ENCODE measurements at regions not wholly inside any gene's neighbourhood (a gene's known extent, or its start where the extent isn't known, plus 50 kb on each side); places are given as distances from the start of the nearest gene placed in this dataset.

DNA sequence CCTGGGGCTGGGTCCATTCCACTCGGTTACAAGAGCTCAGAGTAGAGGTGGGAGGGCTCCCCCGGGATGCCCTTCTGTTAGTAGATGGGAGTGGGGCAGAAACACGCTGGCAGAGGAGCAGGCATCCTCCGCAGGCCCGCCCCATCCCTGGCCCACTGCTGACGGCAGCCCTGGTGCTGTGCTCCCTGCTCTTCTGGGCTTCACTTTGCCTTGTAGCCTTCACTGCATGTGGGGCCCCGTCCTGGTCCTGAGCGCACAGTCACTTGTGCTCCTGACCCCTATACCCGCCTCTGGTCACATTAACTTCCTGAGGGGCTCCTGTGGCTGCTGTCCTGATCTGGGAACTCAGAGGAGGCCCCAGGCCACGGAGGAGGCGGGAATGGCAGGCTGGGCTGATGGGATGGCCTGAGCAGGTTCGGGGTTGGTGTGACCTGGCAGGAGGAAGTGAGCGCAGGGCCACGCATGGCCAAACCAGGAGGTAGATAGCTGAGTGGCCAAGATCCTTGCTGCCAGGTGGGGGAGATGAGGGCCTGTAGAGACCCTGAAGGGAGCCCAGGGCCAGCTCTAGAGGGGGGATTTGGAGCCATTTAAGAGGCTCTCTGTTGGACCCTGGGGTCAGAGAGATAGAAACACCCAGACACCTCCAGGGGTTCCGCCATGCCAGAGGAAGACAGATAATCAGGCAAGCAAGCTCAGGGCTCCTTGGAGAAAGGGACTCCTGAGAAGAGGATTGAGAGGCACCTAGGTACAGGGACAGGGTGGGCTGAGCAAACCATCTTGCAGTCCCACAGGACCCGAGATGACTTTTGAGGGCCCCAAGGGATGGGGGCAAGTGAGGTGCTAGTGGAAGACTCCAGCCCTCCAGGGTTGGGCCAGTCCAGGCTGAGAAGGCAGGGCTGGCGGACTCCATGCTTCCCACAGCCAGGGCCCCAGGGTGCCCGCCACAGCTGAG, 92.2 kb upstream of the PRR23E start:
- POLR2A ChIA-PET: no interaction called here
- intact Hi-C loops (cut with micrococcal nuclease) (no loop called here), dilution Hi-C loops (cut with MboI; ENCODE audit: extremely low pct_ligation_motif_present, low sequenced_read_pairs) (no loop called here)
- no peaks in the 10 kb centered on the region for H3K27me3 ChIP-seq (ENCODE audit: control insufficient read depth in 2 of 2, insufficient read depth in 2 of 2, low read length in 2 of 2)
- H3K9me3 ChIP-seq (replicated peaks; ENCODE audit: control insufficient read depth, insufficient read depth, low read length): no peaks in the 10 kb centered on the region
- H3K27ac ChIP-seq (ENCODE audit: insufficient read depth, low read depth, low read length): no peak overlapping the region
- no peak overlapping the region for H3K9ac ChIP-seq (replicated peaks; ENCODE audit: extremely low read depth, insufficient read depth, low read length)
- CTCF ChIA-PET: no interaction called here
- H3K9me1 ChIP-seq (replicated peaks; ENCODE audit: control insufficient read depth, extremely low read depth, insufficient read depth, low read length): no peaks in the 10 kb centered on the region
- no peak overlapping the region for H3K4me2 ChIP-seq (ENCODE audit: insufficient read depth, low read length)
- H3K79me2 ChIP-seq (ENCODE audit: control insufficient read depth, insufficient read depth, low read length): no peaks in the 10 kb centered on the region
- no peaks in the 10 kb centered on the region for H4K20me1 ChIP-seq (replicated peaks; ENCODE audit: control insufficient read depth, extremely low read depth, insufficient read depth, low read length)
- no peak overlapping the region for H2AFZ ChIP-seq (ENCODE audit: low read depth, low read length)
- no peak overlapping the region for H3K4me3 ChIP-seq (replicated peaks in 1 of 3; ENCODE audit: insufficient read depth in 1 of 3, low read depth in 1 of 3, low read length in 3 of 3)
- TF ChIP-seq, protein P1, sequence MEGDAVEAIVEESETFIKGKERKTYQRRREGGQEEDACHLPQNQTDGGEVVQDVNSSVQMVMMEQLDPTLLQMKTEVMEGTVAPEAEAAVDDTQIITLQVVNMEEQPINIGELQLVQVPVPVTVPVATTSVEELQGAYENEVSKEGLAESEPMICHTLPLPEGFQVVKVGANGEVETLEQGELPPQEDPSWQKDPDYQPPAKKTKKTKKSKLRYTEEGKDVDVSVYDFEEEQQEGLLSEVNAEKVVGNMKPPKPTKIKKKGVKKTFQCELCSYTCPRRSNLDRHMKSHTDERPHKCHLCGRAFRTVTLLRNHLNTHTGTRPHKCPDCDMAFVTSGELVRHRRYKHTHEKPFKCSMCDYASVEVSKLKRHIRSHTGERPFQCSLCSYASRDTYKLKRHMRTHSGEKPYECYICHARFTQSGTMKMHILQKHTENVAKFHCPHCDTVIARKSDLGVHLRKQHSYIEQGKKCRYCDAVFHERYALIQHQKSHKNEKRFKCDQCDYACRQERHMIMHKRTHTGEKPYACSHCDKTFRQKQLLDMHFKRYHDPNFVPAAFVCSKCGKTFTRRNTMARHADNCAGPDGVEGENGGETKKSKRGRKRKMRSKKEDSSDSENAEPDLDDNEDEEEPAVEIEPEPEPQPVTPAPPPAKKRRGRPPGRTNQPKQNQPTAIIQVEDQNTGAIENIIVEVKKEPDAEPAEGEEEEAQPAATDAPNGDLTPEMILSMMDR (IDR thresholded peaks at IDR 0.05; ENCODE audit: extremely low read depth in 1 of 2, insufficient read depth in 1 of 2, low read depth in 1 of 2, low read length in 2 of 2): no peak
- TF ChIP-seq POLR2A (IDR thresholded peaks at IDR 0.05; ENCODE audit: low read depth, low read length) (no peak), EZH2 (IDR thresholded peaks at IDR 0.05; ENCODE audit: borderline replicate concordance, low read depth, low read length, severe bottlenecking) (no peak), GATA2 (IDR thresholded peaks at IDR 0.05; ENCODE audit: insufficient read depth, insufficient read length, low read depth, low read length) (no peak), FOS (IDR thresholded peaks at IDR 0.05; ENCODE audit: borderline replicate concordance, insufficient read depth, low read length) (no peak), JUN (IDR thresholded peaks at IDR 0.05; ENCODE audit: borderline replicate concordance, insufficient read depth, insufficient read length, low read depth) (no peak), MYC (IDR thresholded peaks at IDR 0.05; ENCODE audit: low read depth, low read length) (no peak), POLR2AphosphoS5 (IDR thresholded peaks at IDR 0.05; ENCODE audit: insufficient read depth, low read depth, low read length) (no peak)
- TF ChIP-seq, protein P2, sequence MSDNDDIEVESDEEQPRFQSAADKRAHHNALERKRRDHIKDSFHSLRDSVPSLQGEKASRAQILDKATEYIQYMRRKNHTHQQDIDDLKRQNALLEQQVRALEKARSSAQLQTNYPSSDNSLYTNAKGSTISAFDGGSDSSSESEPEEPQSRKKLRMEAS (IDR thresholded peaks at IDR 0.05; ENCODE audit: insufficient read depth, insufficient read length): no peak
- H3K4me1 ChIP-seq (ENCODE audit: control insufficient read depth, extremely low read depth, insufficient read depth, low read length): no peaks in the 10 kb centered on the region
- H3K36me3 ChIP-seq (ENCODE audit: control insufficient read depth in 2 of 2, extremely low read depth in 1 of 2, insufficient read depth in 2 of 2, low read length in 2 of 2): no peaks in the 10 kb centered on the region
- DNase-seq (ENCODE audit: low read depth, low spot score) (no peak), FAIRE-seq (no peak)
- no TSS peak for BruUV-seq (replicated peaks)
